A549 (cell line): ENCODE measurements at regions not wholly inside any gene's neighbourhood (a gene's known extent, or its start where the extent isn't known, plus 50 kb on each side); places are given as distances from the start of the nearest gene placed in this dataset.

ENCODE experiments used
- CTCF ChIP-seq: fragments of >200 bp; sonication (Bioruptor Twin); formaldehyde crosslinking; IDR thresholded peaks from 3 replicates; pipeline ENCODE4 v1.5.1; 2016
- PBX3 ChIP-seq: IDR thresholded peaks from 2 replicates; pipeline ENCODE4 v1.6.1; 2012
- POLR2A ChIP-seq: IDR thresholded peaks from 2 replicates; pipeline ENCODE4 v1.6.1; 2012; ENCODE audit warnings: mild to moderate bottlenecking, low read length
- RAD21 ChIP-seq, 2 experiments: fragments of >200 bp in 1 of 2; sonication (Bioruptor Twin) in 1 of 2; formaldehyde crosslinking in 1 of 2; IDR thresholded peaks in 1 of 2; conservative IDR thresholded peaks in 1 of 2; 2 replicates in 1 of 2; 3 replicates in 1 of 2; pipeline ENCODE4 v1.6.1; 2012 to 2018; ENCODE audit warnings: inconsistent platforms in 1 of 2
- RFX5 ChIP-seq: fragments of 450-650 bp; IDR thresholded peaks from 2 replicates; pipeline ENCODE4 v1.7.1; 2014; ENCODE audit warnings: antibody characterized with exemption, mild to moderate bottlenecking, moderate library complexity

GRCh38 chr4:14452001-14452400 is 550.3 kb upstream of the CPEB2 start:
- TF ChIP-seq CTCF (no peak), PBX3 (no peak), RFX5 (no peak), RAD21 (conservative IDR thresholded peaks at IDR 0.05 in 1 of 2, IDR thresholded peaks at IDR 0.05 in 1 of 2) (no peak), POLR2A (no peak)
